ENCODE measurements at regions not wholly inside any gene's neighbourhood (a gene's known extent, or its start where the extent isn't known, plus 50 kb on each side); places are given as distances from the start of the nearest gene placed in this dataset.

DNA sequence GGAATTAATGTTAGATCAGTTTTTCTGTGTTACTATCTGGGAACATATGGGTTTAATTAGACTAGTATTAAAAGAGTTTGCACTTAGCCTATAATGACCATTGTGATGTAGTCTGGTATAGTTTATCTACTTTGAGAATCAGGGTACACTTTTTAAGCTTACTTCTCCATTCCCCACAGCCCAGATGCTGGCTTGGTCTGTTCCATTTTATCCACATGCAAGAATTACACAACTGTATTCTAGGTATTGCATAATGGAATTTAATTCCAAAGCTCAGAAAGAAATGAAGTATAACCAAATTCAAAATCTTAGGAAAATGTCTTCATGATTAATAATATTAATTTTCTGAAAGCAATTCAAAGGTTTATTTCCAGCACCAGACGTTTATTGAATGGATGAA lies 122.2 kb upstream of the PDGFD start:
- TF ChIP-seq POLR2A (IDR thresholded peaks at IDR 0.05; ENCODE audit: low read depth, low read length) (no peak), POLR2AphosphoS5 (IDR thresholded peaks at IDR 0.05; ENCODE audit: low read depth, low read length) (no peak), SPI1 (IDR thresholded peaks at IDR 0.05; ENCODE audit: low read depth, low read length) (no peak)

Measured in GM12891 (cell line).